ENCODE measurements at regions not wholly inside any gene's neighbourhood (a gene's known extent, or its start where the extent isn't known, plus 50 kb on each side); places are given as distances from the start of the nearest gene placed in this dataset.

DNA sequence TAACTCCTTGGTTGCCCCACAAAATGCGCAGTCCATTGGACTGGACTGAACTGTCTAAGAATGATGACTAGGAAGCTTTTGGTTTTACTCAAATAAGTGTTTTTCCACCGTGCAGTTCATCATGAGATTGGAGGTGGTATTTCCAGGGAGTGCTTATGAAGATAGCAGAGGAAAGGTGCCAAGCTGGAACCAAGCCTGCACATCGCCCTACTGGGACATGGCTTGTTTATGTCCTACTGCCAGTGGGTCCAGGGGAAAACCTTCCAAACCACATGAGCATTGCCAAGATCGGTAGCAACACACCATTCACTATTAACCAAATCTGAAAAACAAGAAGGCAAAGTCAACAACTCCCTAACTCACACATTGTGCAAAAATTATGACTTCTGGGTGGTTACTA lies 54.7 kb upstream of the DSCAM start:
- no peak for DNase-seq

- no peak for DNase-seq
Observed at GRCh38 chr21:40902299-40902698, 55.3 kb upstream of the DSCAM start.

DNA sequence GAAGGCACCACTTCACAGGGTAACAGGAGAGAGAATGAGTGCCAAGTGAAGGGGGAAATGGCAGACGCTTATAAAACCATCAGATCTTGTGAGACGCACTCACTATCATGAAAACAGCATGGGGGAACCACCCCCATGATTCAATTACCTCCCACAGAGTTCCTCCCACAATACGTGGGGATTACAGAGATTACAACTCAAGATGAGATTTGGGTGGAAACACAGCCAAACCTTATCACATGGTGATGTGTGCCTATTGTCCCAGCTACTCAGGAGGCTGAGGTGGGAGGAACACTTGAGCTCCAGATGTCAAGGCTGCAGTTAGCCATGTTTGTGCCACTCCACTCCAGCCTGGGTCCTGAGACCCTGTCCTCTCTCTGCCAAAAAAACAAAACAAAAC lies 56.0 kb upstream of the DSCAM start:
- DNase-seq = no peak

DNA sequence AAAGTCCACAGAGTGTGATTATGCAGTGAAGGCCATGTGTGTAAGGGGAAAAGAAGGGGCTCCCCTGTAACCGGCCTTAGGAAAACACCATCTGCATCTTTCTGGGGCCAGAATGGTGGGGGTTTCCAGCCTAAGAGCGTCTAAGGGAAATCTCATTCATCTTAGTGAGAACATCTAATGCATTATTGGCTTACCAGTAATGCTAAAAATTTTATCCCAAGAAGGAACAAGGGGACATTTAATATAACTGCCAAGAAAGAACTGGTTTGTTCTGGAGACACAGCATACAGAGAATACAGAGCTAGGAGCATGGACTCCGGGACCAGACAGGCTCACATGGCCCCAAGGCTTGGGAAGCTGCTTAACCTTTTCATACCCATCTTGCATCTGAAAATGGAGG lies 58.3 kb upstream of the DSCAM start:
- DNase-seq = no peak

GRCh38 chr21:40912375-40912774 lies 65.4 kb upstream of the DSCAM start:
- no peak for DNase-seq

- no peak for DNase-seq
Observed at GRCh38 chr21:40915114-40915513, 68.2 kb upstream of the DSCAM start.

DNA sequence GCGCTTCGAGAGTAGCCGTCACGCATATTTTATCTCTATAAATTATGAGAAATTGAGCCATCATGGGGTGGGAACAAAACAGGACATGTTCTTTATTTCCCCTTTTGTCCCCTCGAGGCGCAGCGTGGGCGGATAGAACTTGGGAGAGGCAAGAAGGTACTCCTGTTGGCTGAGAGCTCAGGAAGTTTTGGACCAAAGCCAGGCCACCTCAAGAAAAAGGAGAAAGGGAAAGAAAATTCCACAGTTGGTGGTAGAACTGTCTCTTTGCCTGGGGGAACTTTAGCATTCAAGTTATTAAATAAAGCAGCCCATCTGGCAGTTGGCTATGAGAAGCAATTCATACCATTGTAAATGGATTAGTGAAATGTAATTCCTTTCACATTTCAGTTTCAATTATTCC lies 76.4 kb upstream of the DSCAM start:
- DNase-seq = no peak

DNA sequence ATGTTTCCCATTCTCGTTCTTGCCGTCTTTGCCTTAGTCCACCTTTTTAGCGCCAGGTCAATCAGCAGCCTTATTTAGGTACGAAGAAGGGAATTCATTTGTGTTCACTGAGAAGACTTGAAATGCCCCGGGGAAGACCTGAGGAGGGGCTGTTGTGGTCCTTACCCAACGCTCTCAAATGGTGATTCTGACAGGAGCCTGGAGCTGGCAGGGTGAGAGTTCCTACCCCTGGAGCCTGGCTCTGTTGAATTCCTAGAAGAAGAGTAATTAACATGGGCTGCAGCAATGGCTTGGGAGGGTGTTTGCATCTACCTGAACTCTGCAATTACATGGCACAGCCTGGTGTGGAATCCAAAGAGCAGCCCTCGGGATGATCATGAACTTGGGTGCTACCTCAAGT lies 76.9 kb upstream of the DSCAM start:
- no peak for DNase-seq

DNA sequence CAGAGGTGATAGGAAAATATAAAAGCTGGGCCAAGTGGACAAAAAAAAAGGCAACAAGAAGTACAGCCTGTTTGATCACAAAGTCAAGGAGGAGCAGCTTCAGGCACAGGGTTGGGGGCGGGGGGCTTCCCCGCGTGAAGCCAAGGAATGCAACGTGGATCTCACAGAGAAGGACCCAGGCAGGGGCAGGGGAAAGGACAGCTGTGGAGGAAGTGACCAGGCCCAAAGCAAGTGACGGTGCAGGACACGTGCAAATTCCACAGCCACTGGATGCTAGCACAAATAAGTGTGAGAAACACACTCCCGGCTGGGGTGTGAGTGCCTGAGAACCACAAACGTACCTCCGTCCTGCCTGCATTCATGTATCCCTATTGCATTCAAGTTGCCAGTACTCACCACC lies 77.7 kb upstream of the DSCAM start:
- DNase-seq = no peak

DNA sequence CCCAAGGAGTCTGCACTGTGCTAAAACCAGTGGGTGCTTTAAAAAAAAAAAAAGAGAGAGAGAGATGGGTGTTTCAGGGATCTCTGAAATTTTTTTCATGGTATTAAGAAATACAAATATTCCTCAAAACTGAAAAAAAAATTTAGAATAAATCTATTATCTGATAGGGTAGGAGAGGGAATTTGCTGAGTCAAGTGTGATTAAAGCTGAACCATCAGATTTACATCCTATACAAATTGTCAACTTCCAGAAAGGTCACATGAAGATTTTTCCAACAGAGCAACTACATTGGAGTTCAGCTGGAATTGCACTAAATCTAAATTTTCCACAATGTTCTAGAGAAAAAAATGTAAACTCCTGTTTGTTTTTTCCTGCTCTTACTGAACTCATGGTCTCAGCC lies 79.3 kb upstream of the DSCAM start:
- DNase-seq = no peak

GRCh38 chr21:40929833-40930232 lies 82.9 kb upstream of the DSCAM start:
- DNase-seq = no peak

- no peak for DNase-seq
Observed at GRCh38 chr21:40931197-40931596, 84.2 kb upstream of the DSCAM start.

- no peak for DNase-seq
Observed at GRCh38 chr21:40936178-40936577, 89.2 kb upstream of the DSCAM start.

- DNase-seq = no peak
Observed at GRCh38 chr21:40936771-40937261, 89.9 kb upstream of the DSCAM start.

GRCh38 chr21:40938078-40938477 lies 91.1 kb upstream of the DSCAM start:
- no peak for DNase-seq

DNA sequence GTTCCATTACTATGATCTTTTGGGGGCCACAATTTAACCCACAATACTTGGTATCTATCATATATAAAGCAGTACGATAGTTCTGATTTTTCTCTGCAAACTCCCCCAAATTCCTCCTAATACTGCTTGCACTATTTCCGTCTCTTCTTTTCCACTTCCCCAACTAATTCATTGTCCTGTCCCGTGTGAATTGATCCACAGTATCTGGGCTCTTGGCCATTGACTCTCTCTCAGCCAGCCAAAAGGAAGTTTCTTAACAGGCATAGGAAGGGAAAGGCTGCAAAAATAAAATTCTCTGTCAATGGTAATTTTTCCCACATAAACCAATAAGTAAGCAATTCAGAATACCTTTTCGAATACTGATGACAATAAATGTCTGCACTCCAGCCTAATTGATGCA lies 91.7 kb upstream of the DSCAM start:
- DNase-seq = no peak

- no peak for DNase-seq
Observed at GRCh38 chr21:40947713-40948112, 100.8 kb upstream of the DSCAM start.

GRCh38 chr21:40950970-40951369 lies 104.0 kb upstream of the DSCAM start:
- no peak for DNase-seq

DNA sequence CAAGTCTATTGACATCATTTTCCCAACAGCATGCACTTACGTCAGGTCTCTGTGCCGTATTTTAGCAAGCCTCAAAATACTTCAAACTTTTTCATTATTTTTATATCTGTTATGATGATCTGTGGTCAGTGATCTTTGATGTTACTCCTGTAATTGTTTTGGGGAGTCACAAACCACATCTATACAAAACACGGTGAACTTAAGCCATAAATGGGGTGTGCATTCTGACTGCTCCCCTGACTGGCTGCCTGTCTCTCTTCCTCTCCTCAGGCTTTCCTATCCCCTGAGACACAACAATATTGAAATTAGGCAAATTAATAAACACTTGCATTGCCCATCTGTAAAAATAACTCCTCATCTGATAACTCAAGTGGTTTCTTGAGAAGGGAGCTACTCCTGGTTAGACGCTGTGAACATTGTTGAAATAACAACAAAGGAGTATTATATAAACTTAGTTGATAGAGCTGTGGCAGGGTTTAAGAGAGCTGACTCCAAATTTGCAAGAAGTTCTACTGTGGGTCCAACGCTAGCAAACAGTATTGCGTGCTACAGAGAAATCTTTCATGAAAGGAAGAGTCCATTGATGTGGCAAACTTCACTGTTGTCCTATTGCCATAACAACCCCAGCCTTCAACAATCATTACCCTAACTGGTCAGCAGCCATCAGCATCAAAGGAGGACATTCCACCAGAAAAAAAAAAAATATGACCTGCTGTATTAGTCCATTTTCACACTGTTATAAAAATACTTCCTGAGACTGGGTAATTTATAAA lies 105.8 kb upstream of the DSCAM start:
- DNase-seq = no peak

DNA sequence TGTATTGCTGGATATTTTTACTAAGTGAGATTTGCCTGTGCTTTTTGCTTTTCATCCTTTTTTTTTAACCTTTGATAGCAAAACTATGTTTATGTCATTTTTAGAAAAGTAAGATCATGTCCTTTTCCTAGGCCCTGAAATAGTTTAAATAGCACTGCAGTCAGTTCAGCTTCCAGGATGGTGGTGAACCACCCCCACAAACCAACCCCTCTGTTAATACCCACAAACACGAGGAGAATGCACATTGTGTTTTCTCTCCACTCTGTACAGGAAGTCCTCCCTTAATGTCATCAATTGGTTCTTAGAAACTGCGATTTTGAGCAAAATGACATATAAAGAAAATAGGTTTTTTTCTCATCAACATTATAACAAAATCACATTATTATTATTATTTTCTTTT lies 117.7 kb upstream of the DSCAM start:
- no peak for DNase-seq

- no peak for DNase-seq
Observed at GRCh38 chr21:40967771-40968170, 120.8 kb upstream of the DSCAM start.

GRCh38 chr21:40972151-40972550 lies 125.2 kb upstream of the DSCAM start:
- DNase-seq = no peak

DNA sequence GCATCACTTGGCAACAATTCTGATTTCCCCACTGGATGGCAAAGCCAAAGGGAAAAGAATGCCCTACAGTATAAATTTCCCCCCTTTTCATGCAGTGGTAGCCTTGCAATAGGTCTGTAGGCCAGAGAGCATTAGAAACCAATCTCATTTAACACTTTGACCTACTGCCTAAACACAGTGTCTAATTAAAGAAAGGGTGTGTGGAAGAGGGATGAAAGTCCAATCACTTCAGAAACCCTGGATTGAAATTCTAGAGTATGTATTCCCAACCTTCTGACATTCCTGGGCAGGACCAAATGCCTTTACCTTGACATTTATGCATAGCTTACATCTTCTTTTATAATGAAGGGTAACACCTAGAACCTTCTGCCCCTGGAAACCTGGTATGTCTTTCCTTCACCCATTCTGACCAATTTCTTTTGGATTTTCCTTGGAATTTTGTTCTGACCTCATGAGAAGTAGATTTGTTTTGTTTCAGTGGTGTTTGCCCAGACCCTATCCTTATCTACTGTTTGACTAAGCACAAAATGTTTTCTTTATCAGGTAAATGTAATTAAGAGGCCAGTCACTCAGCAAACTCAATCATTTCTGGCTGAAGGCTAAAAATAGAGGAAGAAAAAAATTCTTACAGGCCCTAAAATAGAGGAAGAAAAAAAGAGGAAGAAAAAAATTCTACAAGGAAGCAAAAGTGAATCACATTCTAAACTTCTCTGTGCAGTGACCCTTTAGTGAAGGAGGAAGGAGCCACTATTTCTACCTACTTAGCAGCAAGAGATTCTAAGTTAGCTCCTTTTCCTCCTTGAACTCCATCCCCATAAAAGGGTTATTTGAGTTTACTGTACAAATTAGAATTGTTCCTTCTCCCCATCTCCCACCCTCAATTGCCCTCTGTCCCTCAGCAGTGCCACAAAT lies 129.5 kb upstream of the DSCAM start:
- DNase-seq = no peak

DNA sequence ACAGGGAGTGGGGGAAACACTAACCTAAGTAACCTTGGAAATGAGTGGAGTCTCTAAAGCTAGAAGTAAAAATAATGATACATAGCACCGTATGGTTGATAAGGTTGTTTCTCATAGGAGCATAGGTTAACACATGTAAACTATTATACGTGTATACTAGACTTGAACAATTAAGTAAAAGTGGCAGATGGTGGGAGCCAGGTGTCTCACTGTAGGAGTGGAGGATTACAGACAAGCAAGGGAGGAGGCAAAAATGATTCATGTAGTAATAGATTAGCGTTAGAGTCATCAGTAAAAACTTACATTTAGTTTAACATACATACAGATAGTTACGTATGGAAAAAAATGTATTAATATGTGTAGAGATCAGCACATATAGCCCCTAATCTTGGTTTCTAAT lies 138.4 kb upstream of the DSCAM start:
- no peak for DNase-seq

All from NCI-H2227 treated with DMSO at 0.1 percent for 48 hours (cell line).